Epithelial cell of esophagus (primary cell): ENCODE measurements at regions not wholly inside any gene's neighbourhood (a gene's known extent, or its start where the extent isn't known, plus 50 kb on each side); places are given as distances from the start of the nearest gene placed in this dataset.
"Not testable (repeated sequence)": the region's sequence is repeated elsewhere in the genome, so short reads cannot be mapped to it uniquely, and the experiment has no call there.

Experiments
- DNase-seq: peaks from one replicate; pipeline ENCODE4 v3.0.0; 2010; ENCODE audit warnings: low read depth
- H3K4me3 ChIP-seq: 2 replicates; pipeline ENCODE4 v1.5.1; 2011; ENCODE audit warnings: mild to moderate bottlenecking, low read length, control low read depth
- CTCF ChIP-seq: IDR thresholded peaks from 2 replicates; pipeline ENCODE4 v1.5.1; 2011; ENCODE audit warnings: low read depth, mild to moderate bottlenecking, low read length, control low read depth, inconsistent platforms; ENCODE audit not compliant: insufficient read depth; ENCODE audit errors: missing control alignments

GRCh38 chr16:60367739-60368138 lies 1633.6 kb upstream of the GOT2 start:
- TF ChIP-seq CTCF, result no peak
- no peak for DNase-seq
- no peak overlapping the region for H3K4me3 ChIP-seq

- no peak for TF ChIP-seq CTCF
- DNase-seq, result no peak
- H3K4me3 ChIP-seq, result no peak overlapping the region
Observed at GRCh38 chr16:60363566-60363965, 1629.5 kb upstream of the GOT2 start.

- H3K4me3 ChIP-seq, result not testable (repeated sequence)
Observed at GRCh38 chr16:60359866-60360265, 1625.8 kb upstream of the GOT2 start.

GRCh38 chr16:60359412-60359811 lies 1625.3 kb upstream of the GOT2 start:
- DNase-seq, H3K4me3 ChIP-seq: not testable (repeated sequence)

More at GRCh38 chr16:60359866-60360265, 1625.8 kb upstream of the GOT2 start:
- not testable (repeated sequence) for DNase-seq

GRCh38 chr16:60357876-60358522 lies 1623.9 kb upstream of the GOT2 start:
- not testable (repeated sequence) for DNase-seq, H3K4me3 ChIP-seq

- no peak overlapping the region for H3K4me3 ChIP-seq
- DNase-seq, result no peak
- TF ChIP-seq CTCF, result no peak
Observed at GRCh38 chr16:60346256-60346655, 1612.1 kb upstream of the GOT2 start.

- no peak overlapping the region for H3K4me3 ChIP-seq
- TF ChIP-seq CTCF, result no peak
- DNase-seq, result no peak
Observed at GRCh38 chr16:60337671-60338070, 1603.6 kb upstream of the GOT2 start.

GRCh38 chr16:60331168-60331567 lies 1597.1 kb upstream of the GOT2 start:
- no peak for TF ChIP-seq CTCF
- H3K4me3 ChIP-seq, result no peak overlapping the region
- DNase-seq, result no peak

GRCh38 chr16:60329108-60329507 lies 1595.0 kb upstream of the GOT2 start:
- peak; percentile 54 for DNase-seq
- no peak for TF ChIP-seq CTCF
- H3K4me3 ChIP-seq, result no peak overlapping the region
